ENCODE measurements at regions not wholly inside any gene's neighbourhood (a gene's known extent, or its start where the extent isn't known, plus 50 kb on each side); places are given as distances from the start of the nearest gene placed in this dataset.

DNA sequence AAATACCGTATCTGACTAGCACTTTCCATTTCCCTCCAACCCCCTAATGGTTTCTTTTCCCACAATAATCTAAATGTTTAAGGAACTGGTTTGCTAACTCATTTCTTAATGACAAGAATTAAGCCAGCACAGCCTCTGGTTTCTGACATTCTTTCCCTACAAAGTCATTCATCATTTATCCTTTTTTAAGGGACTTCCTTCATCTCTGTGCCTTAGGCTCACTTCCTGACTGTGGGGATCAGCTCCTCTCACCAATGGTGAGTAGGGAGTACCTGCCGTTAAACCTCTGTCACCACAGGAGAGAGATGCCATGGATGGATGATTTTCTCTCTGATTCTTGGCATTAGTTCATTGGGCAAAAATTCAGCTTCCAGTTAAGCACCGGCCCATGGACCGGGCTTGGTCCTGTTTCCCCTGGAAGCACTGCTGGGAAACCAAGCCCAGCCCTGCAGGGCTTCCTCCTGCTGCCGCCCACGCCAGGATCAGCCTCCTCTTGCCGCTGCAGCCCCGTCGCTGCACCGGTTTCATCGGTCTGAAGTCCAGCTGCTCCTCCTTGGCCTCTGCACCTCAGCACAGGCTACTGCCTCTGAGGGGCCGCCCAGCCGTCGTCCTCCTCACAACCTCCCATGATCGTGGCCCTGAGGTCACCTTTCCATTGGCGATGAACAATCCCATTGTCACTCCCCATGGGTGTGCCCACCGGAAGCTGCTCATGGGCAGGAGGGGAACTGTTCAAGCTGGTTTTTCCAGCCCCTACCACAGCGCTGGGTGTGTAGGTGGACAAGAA is 64.0 kb upstream of the ZNF516 start:
- TF ChIP-seq, protein P1, sequence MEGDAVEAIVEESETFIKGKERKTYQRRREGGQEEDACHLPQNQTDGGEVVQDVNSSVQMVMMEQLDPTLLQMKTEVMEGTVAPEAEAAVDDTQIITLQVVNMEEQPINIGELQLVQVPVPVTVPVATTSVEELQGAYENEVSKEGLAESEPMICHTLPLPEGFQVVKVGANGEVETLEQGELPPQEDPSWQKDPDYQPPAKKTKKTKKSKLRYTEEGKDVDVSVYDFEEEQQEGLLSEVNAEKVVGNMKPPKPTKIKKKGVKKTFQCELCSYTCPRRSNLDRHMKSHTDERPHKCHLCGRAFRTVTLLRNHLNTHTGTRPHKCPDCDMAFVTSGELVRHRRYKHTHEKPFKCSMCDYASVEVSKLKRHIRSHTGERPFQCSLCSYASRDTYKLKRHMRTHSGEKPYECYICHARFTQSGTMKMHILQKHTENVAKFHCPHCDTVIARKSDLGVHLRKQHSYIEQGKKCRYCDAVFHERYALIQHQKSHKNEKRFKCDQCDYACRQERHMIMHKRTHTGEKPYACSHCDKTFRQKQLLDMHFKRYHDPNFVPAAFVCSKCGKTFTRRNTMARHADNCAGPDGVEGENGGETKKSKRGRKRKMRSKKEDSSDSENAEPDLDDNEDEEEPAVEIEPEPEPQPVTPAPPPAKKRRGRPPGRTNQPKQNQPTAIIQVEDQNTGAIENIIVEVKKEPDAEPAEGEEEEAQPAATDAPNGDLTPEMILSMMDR (conservative IDR thresholded peaks at IDR 0.05), result no peak
- TF ChIP-seq ZFX (IDR thresholded peaks at IDR 0.05), result no peak

Measured in C4-2B (cell line).